Osteocyte (in vitro differentiated cells): ENCODE measurements at regions not wholly inside any gene's neighbourhood (a gene's known extent, or its start where the extent isn't known, plus 50 kb on each side); places are given as distances from the start of the nearest gene placed in this dataset.

Experiments
- DNase-seq: peaks from one replicate; pipeline ENCODE4 v3.0.0; 2021; ENCODE audit warnings: mixed read lengths; ENCODE audit not compliant: unreplicated experiment; ENCODE audit errors: extremely low spot score
- H3K27ac Mint-ChIP-seq: one replicate; pipeline ENCODE4 v1.8.0; 2021; ENCODE audit warnings: mild to moderate bottlenecking, mixed read lengths; ENCODE audit not compliant: unreplicated experiment
- H3K27me3 Mint-ChIP-seq: one replicate; pipeline ENCODE4 v1.8.0; 2021; ENCODE audit warnings: mixed read lengths; ENCODE audit not compliant: unreplicated experiment
- H3K36me3 Mint-ChIP-seq: one replicate; pipeline ENCODE4 v1.8.0; 2021; ENCODE audit warnings: mixed read lengths; ENCODE audit not compliant: unreplicated experiment
- H3K4me1 Mint-ChIP-seq: one replicate; pipeline ENCODE4 v1.8.0; 2021; ENCODE audit warnings: mixed read lengths; ENCODE audit not compliant: unreplicated experiment
- H3K4me3 Mint-ChIP-seq: one replicate; pipeline ENCODE4 v1.8.0; 2021; ENCODE audit warnings: mild to moderate bottlenecking, moderate library complexity, mixed read lengths; ENCODE audit not compliant: unreplicated experiment
- H3K9me3 Mint-ChIP-seq: one replicate; pipeline ENCODE4 v1.8.0; 2021; ENCODE audit warnings: mixed read lengths; ENCODE audit not compliant: unreplicated experiment
- TF ChIP-seq, protein P1 (sequence below): fragments of 200-600 bp; sonication (generic); IDR thresholded peaks from 2 replicates; pipeline ENCODE4 v1.5.0; 2021; ENCODE audit warnings: antibody characterized with exemption, mild to moderate bottlenecking, moderate library complexity

DNA sequence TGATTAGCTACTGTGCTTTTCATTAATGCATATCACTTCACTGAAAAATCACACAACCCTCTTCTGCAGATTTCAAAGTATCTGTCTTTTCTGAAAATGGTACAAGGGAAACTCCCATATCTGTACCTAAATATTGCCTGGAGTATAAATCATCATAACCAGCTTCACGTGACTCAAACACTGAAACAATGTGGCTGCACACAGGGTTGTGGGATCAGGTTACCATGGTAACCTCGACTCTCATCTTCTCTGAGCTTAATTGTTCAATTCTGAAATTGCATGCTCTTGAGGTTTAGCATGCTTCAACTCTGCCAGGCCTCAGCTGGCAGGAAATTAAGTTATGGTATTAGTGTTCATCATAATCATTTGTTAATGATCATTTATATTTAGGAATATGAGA lies 77.5 kb upstream of the CPSF6 start:
- no peak for DNase-seq
- H3K4me1 Mint-ChIP-seq = peaks cover 4% of the 10 kb centered on the region
- H3K27ac Mint-ChIP-seq = no peak overlapping the region
- TF ChIP-seq, protein P1, sequence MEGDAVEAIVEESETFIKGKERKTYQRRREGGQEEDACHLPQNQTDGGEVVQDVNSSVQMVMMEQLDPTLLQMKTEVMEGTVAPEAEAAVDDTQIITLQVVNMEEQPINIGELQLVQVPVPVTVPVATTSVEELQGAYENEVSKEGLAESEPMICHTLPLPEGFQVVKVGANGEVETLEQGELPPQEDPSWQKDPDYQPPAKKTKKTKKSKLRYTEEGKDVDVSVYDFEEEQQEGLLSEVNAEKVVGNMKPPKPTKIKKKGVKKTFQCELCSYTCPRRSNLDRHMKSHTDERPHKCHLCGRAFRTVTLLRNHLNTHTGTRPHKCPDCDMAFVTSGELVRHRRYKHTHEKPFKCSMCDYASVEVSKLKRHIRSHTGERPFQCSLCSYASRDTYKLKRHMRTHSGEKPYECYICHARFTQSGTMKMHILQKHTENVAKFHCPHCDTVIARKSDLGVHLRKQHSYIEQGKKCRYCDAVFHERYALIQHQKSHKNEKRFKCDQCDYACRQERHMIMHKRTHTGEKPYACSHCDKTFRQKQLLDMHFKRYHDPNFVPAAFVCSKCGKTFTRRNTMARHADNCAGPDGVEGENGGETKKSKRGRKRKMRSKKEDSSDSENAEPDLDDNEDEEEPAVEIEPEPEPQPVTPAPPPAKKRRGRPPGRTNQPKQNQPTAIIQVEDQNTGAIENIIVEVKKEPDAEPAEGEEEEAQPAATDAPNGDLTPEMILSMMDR = no peak
- no peaks in the 10 kb centered on the region for H3K36me3 Mint-ChIP-seq
- H3K27me3 Mint-ChIP-seq = peaks cover 3% of the 10 kb centered on the region
- no peaks in the 10 kb centered on the region for H3K9me3 Mint-ChIP-seq
- no peak overlapping the region for H3K4me3 Mint-ChIP-seq

DNA sequence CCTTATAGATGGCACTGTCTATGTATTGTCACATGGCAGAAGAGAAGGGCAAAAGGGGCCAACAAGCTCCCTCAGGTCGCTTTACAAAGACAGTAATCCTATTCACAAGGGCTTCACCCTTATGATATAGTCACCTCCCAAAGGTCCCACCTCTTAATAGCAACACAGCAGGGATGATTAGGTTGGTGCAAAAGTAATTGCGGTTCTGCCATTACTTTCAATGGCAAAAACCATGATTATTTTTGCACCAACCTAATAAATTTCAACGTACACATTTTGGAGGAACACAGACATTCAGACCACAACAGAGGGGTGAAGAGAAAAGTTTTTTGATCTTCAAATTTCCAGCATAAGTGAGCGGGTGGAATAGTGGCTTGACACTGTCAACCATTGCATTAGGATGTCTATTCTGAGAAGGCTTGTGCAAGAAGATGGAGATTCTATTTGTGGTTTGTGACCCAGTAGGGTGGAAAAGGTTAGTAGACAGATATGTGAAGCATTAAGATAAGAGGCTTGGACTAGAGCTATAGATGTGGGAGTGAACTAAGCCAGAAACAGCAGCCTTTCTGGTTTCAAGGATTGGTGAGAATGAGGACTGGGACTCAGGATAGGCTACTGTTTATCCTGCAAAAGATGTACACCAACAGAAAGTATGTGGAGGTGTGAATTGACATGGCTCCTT lies 75.5 kb upstream of the CPSF6 start:
- Mint-ChIP-seq H3K27me3 (peaks cover 4% of the 10 kb centered on the region), H3K4me1 (no peaks in the 10 kb centered on the region)
- TF ChIP-seq, protein P1 = no peak

DNA sequence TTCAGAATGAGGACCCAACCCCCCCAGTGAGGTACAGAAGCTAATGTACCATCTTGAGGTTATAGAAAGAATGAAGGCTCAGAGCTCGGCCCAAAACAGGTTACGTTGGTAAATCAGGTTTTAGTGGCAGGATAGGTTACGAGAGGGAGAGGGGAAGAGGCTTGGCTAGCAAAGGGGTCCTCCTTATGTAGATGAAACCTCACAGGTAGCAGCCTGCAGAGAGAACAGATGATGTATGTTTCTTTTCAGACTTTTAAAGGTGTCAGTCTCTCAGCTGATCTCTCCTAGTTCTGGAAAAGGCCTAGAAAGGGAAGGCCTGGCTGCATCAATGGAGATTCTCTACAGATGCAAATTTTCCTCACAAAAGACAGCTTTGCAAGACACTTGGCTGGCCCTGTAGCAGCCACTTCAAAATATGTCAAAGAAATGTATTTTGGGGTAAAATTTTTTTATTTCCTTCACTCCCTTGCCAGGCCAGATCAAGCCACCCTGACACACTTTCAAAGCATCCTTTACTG lies 71.7 kb upstream of the CPSF6 start:
- peaks cover 25% of the 10 kb centered on the region for H3K27me3 Mint-ChIP-seq

More for the DNA sequence above, 75.5 kb upstream of the CPSF6 start:
- DNase-seq = no peak
- Mint-ChIP-seq H3K4me3 (no peak overlapping the region), H3K27ac (no peak overlapping the region), H3K9me3 (no peaks in the 10 kb centered on the region), H3K36me3 (no peaks in the 10 kb centered on the region)

DNA sequence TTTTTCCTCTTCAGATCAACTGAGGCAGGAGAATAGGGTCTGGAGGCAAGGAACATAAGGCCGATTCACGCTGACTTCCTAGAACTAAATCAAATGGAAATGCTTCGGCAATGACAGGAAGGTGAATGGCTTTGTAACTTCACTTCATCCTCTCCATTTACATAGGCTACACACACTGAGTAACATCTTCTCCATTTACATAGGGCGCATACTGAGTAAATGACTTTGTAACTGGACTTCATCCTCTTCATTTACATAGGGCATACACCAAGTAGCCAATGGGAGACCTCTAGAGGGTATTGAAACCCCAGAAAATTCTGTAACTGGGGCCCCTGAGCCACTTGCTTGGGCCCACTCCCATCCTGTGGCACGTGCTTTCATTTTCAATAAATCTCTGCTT lies 71.0 kb upstream of the CPSF6 start:
- TF ChIP-seq, protein P1 = no peak
- DNase-seq = no peak
- peaks cover 27% of the 10 kb centered on the region for H3K27me3 Mint-ChIP-seq
- H3K4me3 Mint-ChIP-seq = no peak overlapping the region
- no peaks in the 10 kb centered on the region for H3K9me3 Mint-ChIP-seq
- H3K4me1 Mint-ChIP-seq = no peaks in the 10 kb centered on the region
- H3K36me3 Mint-ChIP-seq = no peaks in the 10 kb centered on the region
- H3K27ac Mint-ChIP-seq = no peak overlapping the region

More for the DNA sequence above, 71.7 kb upstream of the CPSF6 start:
- H3K36me3 Mint-ChIP-seq = no peaks in the 10 kb centered on the region
- H3K4me1 Mint-ChIP-seq = no peaks in the 10 kb centered on the region
- H3K27ac Mint-ChIP-seq = no peak overlapping the region
- DNase-seq = no peak
- TF ChIP-seq, protein P1 = no peak
- H3K9me3 Mint-ChIP-seq = no peaks in the 10 kb centered on the region
- no peak overlapping the region for H3K4me3 Mint-ChIP-seq

DNA sequence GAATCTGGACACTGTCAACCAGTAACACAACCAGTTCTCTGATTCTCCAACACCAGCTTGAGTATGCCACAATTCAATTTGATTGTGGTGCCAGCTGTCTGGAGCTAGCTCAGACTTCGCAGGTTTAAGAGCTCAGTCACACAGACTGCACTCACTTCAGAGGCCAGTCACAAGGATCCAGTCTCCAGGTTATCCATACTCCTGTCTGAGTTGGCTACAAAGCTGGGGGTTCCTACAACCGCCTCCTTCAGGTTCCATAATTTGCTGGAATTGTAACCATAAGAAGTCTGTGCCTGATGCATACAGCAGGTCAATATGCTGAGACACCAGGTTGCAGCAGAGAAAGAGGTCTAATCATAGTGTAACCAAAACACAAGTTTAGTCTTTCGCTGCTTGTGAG lies 70.5 kb upstream of the CPSF6 start:
- Mint-ChIP-seq H3K9me3 (no peaks in the 10 kb centered on the region), H3K4me1 (no peaks in the 10 kb centered on the region), H3K36me3 (no peaks in the 10 kb centered on the region), H3K4me3 (no peak overlapping the region), H3K27me3 (peaks cover 27% of the 10 kb centered on the region), H3K27ac (no peak overlapping the region)
- peak; percentile 19 for DNase-seq
- TF ChIP-seq, protein P1 = no peak
